Ishikawa (cell line): ENCODE measurements at regions not wholly inside any gene's neighbourhood (a gene's known extent, or its start where the extent isn't known, plus 50 kb on each side); places are given as distances from the start of the nearest gene placed in this dataset.

Source experiments
- CEBPB ChIP-seq: IDR thresholded peaks from 2 replicates; pipeline ENCODE4 v1.6.1; 2012
- EP300 ChIP-seq: IDR thresholded peaks from 2 replicates; pipeline ENCODE4 v1.6.1; 2012; ENCODE audit warnings: borderline replicate concordance
- FOXM1 ChIP-seq: IDR thresholded peaks from 2 replicates; pipeline ENCODE4 v1.6.1; 2012; ENCODE audit warnings: low read depth, borderline replicate concordance
- RAD21 ChIP-seq: IDR thresholded peaks from 2 replicates; pipeline ENCODE4 v1.6.1; 2012; ENCODE audit warnings: low read depth
- REST ChIP-seq: IDR thresholded peaks from 2 replicates; pipeline ENCODE4 v1.6.1; 2012; ENCODE audit warnings: low read depth, mild to moderate bottlenecking
- TAF1 ChIP-seq: IDR thresholded peaks from 2 replicates; pipeline ENCODE4 v1.6.1; 2012; ENCODE audit warnings: low read depth, mild to moderate bottlenecking
- TEAD4 ChIP-seq: IDR thresholded peaks from 2 replicates; pipeline ENCODE4 v1.6.1; 2012
- USF1 ChIP-seq: IDR thresholded peaks from 2 replicates; pipeline ENCODE4 v1.6.1; 2012

- TF ChIP-seq EP300 (no peak), CEBPB (no peak), REST (no peak), RAD21 (no peak), USF1 (no peak), TAF1 (no peak), FOXM1 (no peak), TEAD4 (no peak)
Measured at GRCh38 chr13:110070046-110070445, 236.9 kb downstream of the COL4A1 start.
